CD4-positive, alpha-beta T cell treated with Interleukin-6 at 100 ng/mL for 8 hours (primary cell): ENCODE measurements at regions not wholly inside any gene's neighbourhood (a gene's known extent, or its start where the extent isn't known, plus 50 kb on each side); places are given as distances from the start of the nearest gene placed in this dataset.

Experiments used
- DNase-seq: peaks from one replicate; pipeline ENCODE4 v3.0.0-alpha.2; 2020; ENCODE audit warnings: mixed read lengths, low spot score

GRCh38 chr2:3062476-3063260 lies 314.9 kb downstream of the EIPR1 start:
- no peak for DNase-seq

GRCh38 chr2:3060049-3060448 lies 317.6 kb downstream of the EIPR1 start:
- no peak for DNase-seq

GRCh38 chr2:3059141-3059925 lies 318.3 kb downstream of the EIPR1 start:
- no peak for DNase-seq

GRCh38 chr2:3054066-3054465 lies 323.6 kb downstream of the EIPR1 start:
- DNase-seq: no peak

- no peak for DNase-seq
Observed at GRCh38 chr2:3051266-3051665, 326.4 kb downstream of the EIPR1 start.

- DNase-seq: no peak
Observed at GRCh38 chr2:3046170-3046865, 331.3 kb downstream of the EIPR1 start.

- no peak for DNase-seq
Observed at GRCh38 chr2:3045318-3045921, 332.2 kb downstream of the EIPR1 start.

- DNase-seq: no peak
Observed at GRCh38 chr2:3044587-3045317, 332.9 kb downstream of the EIPR1 start.

- DNase-seq: no peak
Observed at GRCh38 chr2:3043726-3044125, 333.9 kb downstream of the EIPR1 start.

- DNase-seq: no peak
Observed at GRCh38 chr2:3042601-3043585, 334.7 kb downstream of the EIPR1 start.

GRCh38 chr2:3041841-3042600 lies 335.6 kb downstream of the EIPR1 start:
- no peak for DNase-seq

- no peak for DNase-seq
Observed at GRCh38 chr2:3041246-3041645, 336.4 kb downstream of the EIPR1 start.

- no peak for DNase-seq
Observed at GRCh38 chr2:3040496-3041140, 337.0 kb downstream of the EIPR1 start.

GRCh38 chr2:3040066-3040428 lies 337.6 kb downstream of the EIPR1 start:
- DNase-seq: no peak

- DNase-seq: no peak
Observed at GRCh38 chr2:3039188-3040065, 338.2 kb downstream of the EIPR1 start.

GRCh38 chr2:3038636-3039035 lies 339.0 kb downstream of the EIPR1 start:
- DNase-seq: no peak

- DNase-seq: no peak
Observed at GRCh38 chr2:3037196-3038194, 340.1 kb downstream of the EIPR1 start.
